ENCODE measurements at regions not wholly inside any gene's neighbourhood (a gene's known extent, or its start where the extent isn't known, plus 50 kb on each side); places are given as distances from the start of the nearest gene placed in this dataset.
A peak's percentile ranks its signal among the peaks of the same experiment; 100 is the strongest.

- Histone ChIP-seq H3K9me3 (ENCODE audit: control insufficient read depth, low read length) (no peaks in the 10 kb centered on the region), H3K23ac (ENCODE audit: low read length in 2 of 2) (no peak overlapping the region), H2AFZ (ENCODE audit: low read depth, low read length) (peak overlapping the region; percentile 23), H4K91ac (ENCODE audit: low read length) (no peak overlapping the region), H3K4ac (ENCODE audit: low read depth in 1 of 2, low read length in 2 of 2) (no peak overlapping the region), H3K9ac (ENCODE audit: low read length) (no peak overlapping the region), H2BK12ac (ENCODE audit: low read length in 2 of 2) (no peak overlapping the region), H2AK5ac (ENCODE audit: low read length, severe bottlenecking) (no peak overlapping the region), H2BK5ac (ENCODE audit: low read depth, low read length, poor library complexity, severe bottlenecking) (no peak overlapping the region), H3K79me1 (replicated peaks; ENCODE audit: low read length, poor library complexity, severe bottlenecking) (no peaks in the 10 kb centered on the region), H2BK15ac (ENCODE audit: low read depth, poor library complexity, severe bottlenecking) (no peak overlapping the region), H3K4me2 (ENCODE audit: low read length, poor library complexity, severe bottlenecking) (no peak overlapping the region), H4K8ac (ENCODE audit: low read length) (no peak overlapping the region), H3K4me3 (ENCODE audit: insufficient read depth in 1 of 2, low read depth in 1 of 2, low read length in 2 of 2) (no peak overlapping the region), H3K14ac (ENCODE audit: low read length in 2 of 2) (no peak overlapping the region), H3K36me3 (ENCODE audit: control insufficient read depth in 1 of 2, insufficient read depth in 2 of 2, low read depth in 1 of 2, low read length in 2 of 2) (no peaks in the 10 kb centered on the region), H2BK120ac (ENCODE audit: low read depth, low read length) (no peak overlapping the region), H3K18ac (ENCODE audit: low read depth in 1 of 2, low read length in 2 of 2) (no peak overlapping the region), H3K27ac (ENCODE audit: low read length, poor library complexity, severe bottlenecking) (no peak overlapping the region), H3K27me3 (ENCODE audit: control insufficient read depth in 1 of 2, insufficient read depth in 1 of 2, low read length in 2 of 2) (no peaks in the 10 kb centered on the region), H3K4me1 (ENCODE audit: control insufficient read depth, insufficient read depth, low read depth, low read length) (no peaks in the 10 kb centered on the region)
- WGBS: 89% methylated on average over 3 of the region's 3 CpGs
- DNase-seq: no peak
These were observed 382.3 kb upstream of the SEMA6D start for GRCh38 chr15:47334805-47335535.

GRCh38 chr15:47337106-47337505 lies 380.2 kb upstream of the SEMA6D start:
- Histone ChIP-seq H3K27ac (ENCODE audit: low read length, poor library complexity, severe bottlenecking) (no peak overlapping the region), H2AK5ac (ENCODE audit: low read length, severe bottlenecking) (no peak overlapping the region), H3K4ac (ENCODE audit: low read depth in 1 of 2, low read length in 2 of 2) (no peak overlapping the region), H3K14ac (ENCODE audit: low read length in 2 of 2) (no peak overlapping the region), H3K79me1 (replicated peaks; ENCODE audit: low read length, poor library complexity, severe bottlenecking) (no peaks in the 10 kb centered on the region), H2BK15ac (ENCODE audit: low read depth, poor library complexity, severe bottlenecking) (no peak overlapping the region), H3K27me3 (ENCODE audit: control insufficient read depth in 1 of 2, insufficient read depth in 1 of 2, low read length in 2 of 2) (no peaks in the 10 kb centered on the region), H3K9me3 (ENCODE audit: control insufficient read depth, low read length) (no peaks in the 10 kb centered on the region), H3K9ac (ENCODE audit: low read length) (no peak overlapping the region), H3K36me3 (ENCODE audit: control insufficient read depth in 1 of 2, insufficient read depth in 2 of 2, low read depth in 1 of 2, low read length in 2 of 2) (no peaks in the 10 kb centered on the region), H3K18ac (ENCODE audit: low read depth in 1 of 2, low read length in 2 of 2) (no peak overlapping the region), H4K8ac (ENCODE audit: low read length) (no peak overlapping the region), H2BK5ac (ENCODE audit: low read depth, low read length, poor library complexity, severe bottlenecking) (no peak overlapping the region), H3K4me3 (ENCODE audit: insufficient read depth in 1 of 2, low read depth in 1 of 2, low read length in 2 of 2) (no peak overlapping the region), H2AFZ (ENCODE audit: low read depth, low read length) (no peak overlapping the region), H3K23ac (ENCODE audit: low read length in 2 of 2) (no peak overlapping the region), H3K4me2 (ENCODE audit: low read length, poor library complexity, severe bottlenecking) (no peak overlapping the region), H2BK12ac (ENCODE audit: low read length in 2 of 2) (peak overlapping the region; percentile 13 to 18), H3K4me1 (ENCODE audit: control insufficient read depth, insufficient read depth, low read depth, low read length) (no peaks in the 10 kb centered on the region), H2BK120ac (ENCODE audit: low read depth, low read length) (no peak overlapping the region), H4K91ac (ENCODE audit: low read length) (no peak overlapping the region)
- WGBS: 92% methylated on average over 2 of the region's 2 CpGs
- no peak for DNase-seq

- no peak overlapping the region for H3K4me3 ChIP-seq (ENCODE audit: insufficient read depth in 1 of 2, low read depth in 1 of 2, low read length in 2 of 2)
- no peaks in the 10 kb centered on the region for H3K79me1 ChIP-seq (replicated peaks; ENCODE audit: low read length, poor library complexity, severe bottlenecking)
- no peak for DNase-seq
- H3K27me3 ChIP-seq (ENCODE audit: control insufficient read depth in 1 of 2, insufficient read depth in 1 of 2, low read length in 2 of 2): no peaks in the 10 kb centered on the region
- H3K23ac ChIP-seq (ENCODE audit: low read length in 2 of 2): no peak overlapping the region
- no peak overlapping the region for H2AK5ac ChIP-seq (ENCODE audit: low read length, severe bottlenecking)
- H2BK120ac ChIP-seq (ENCODE audit: low read depth, low read length): no peak overlapping the region
- H3K14ac ChIP-seq (ENCODE audit: low read length in 2 of 2): no peak overlapping the region
- no peaks in the 10 kb centered on the region for H3K4me1 ChIP-seq (ENCODE audit: control insufficient read depth, insufficient read depth, low read depth, low read length)
- no peak overlapping the region for H4K8ac ChIP-seq (ENCODE audit: low read length)
- no peak overlapping the region for H3K27ac ChIP-seq (ENCODE audit: low read length, poor library complexity, severe bottlenecking)
- no peaks in the 10 kb centered on the region for H3K9me3 ChIP-seq (ENCODE audit: control insufficient read depth, low read length)
- no peak overlapping the region for H4K91ac ChIP-seq (ENCODE audit: low read length)
- no peak overlapping the region for H2BK12ac ChIP-seq (ENCODE audit: low read length in 2 of 2)
- no peak overlapping the region for H3K4ac ChIP-seq (ENCODE audit: low read depth in 1 of 2, low read length in 2 of 2)
- no peak overlapping the region for H2AFZ ChIP-seq (ENCODE audit: low read depth, low read length)
- no peak overlapping the region for H2BK15ac ChIP-seq (ENCODE audit: low read depth, poor library complexity, severe bottlenecking)
- H2BK5ac ChIP-seq (ENCODE audit: low read depth, low read length, poor library complexity, severe bottlenecking): no peak overlapping the region
- no peak overlapping the region for H3K18ac ChIP-seq (ENCODE audit: low read depth in 1 of 2, low read length in 2 of 2)
- H3K4me2 ChIP-seq (ENCODE audit: low read length, poor library complexity, severe bottlenecking): no peak overlapping the region
- H3K9ac ChIP-seq (ENCODE audit: low read length): no peak overlapping the region
- WGBS: 80% methylated on average over 3 of the region's 4 CpGs
- H3K36me3 ChIP-seq (ENCODE audit: control insufficient read depth in 1 of 2, insufficient read depth in 2 of 2, low read depth in 1 of 2, low read length in 2 of 2): no peaks in the 10 kb centered on the region
These were observed 379.5 kb upstream of the SEMA6D start for GRCh38 chr15:47337836-47338235.

- 85% methylated on average over 2 of the region's 3 CpGs for WGBS
- no peaks in the 10 kb centered on the region for H3K9me3 ChIP-seq (ENCODE audit: control insufficient read depth, low read length)
- no peak overlapping the region for H2BK120ac ChIP-seq (ENCODE audit: low read depth, low read length)
- no peak for DNase-seq
- H3K27me3 ChIP-seq (ENCODE audit: control insufficient read depth in 1 of 2, insufficient read depth in 1 of 2, low read length in 2 of 2): no peaks in the 10 kb centered on the region
- H3K9ac ChIP-seq (ENCODE audit: low read length): no peak overlapping the region
- no peak overlapping the region for H3K4ac ChIP-seq (ENCODE audit: low read depth in 1 of 2, low read length in 2 of 2)
- H3K14ac ChIP-seq (ENCODE audit: low read length in 2 of 2): no peak overlapping the region
- H4K8ac ChIP-seq (ENCODE audit: low read length): no peak overlapping the region
- no peak overlapping the region for H3K27ac ChIP-seq (ENCODE audit: low read length, poor library complexity, severe bottlenecking)
- H2BK12ac ChIP-seq (ENCODE audit: low read length in 2 of 2): no peak overlapping the region
- no peak overlapping the region for H2AK5ac ChIP-seq (ENCODE audit: low read length, severe bottlenecking)
- H3K4me1 ChIP-seq (ENCODE audit: control insufficient read depth, insufficient read depth, low read depth, low read length): no peaks in the 10 kb centered on the region
- peak overlapping the region; percentile 52 for H2BK15ac ChIP-seq (ENCODE audit: low read depth, poor library complexity, severe bottlenecking)
- no peak overlapping the region for H2BK5ac ChIP-seq (ENCODE audit: low read depth, low read length, poor library complexity, severe bottlenecking)
- H3K79me1 ChIP-seq (replicated peaks; ENCODE audit: low read length, poor library complexity, severe bottlenecking): no peaks in the 10 kb centered on the region
- H3K36me3 ChIP-seq (ENCODE audit: control insufficient read depth in 1 of 2, insufficient read depth in 2 of 2, low read depth in 1 of 2, low read length in 2 of 2): no peaks in the 10 kb centered on the region
- H2AFZ ChIP-seq (ENCODE audit: low read depth, low read length): no peak overlapping the region
- H3K4me3 ChIP-seq (ENCODE audit: insufficient read depth in 1 of 2, low read depth in 1 of 2, low read length in 2 of 2): no peak overlapping the region
- H3K4me2 ChIP-seq (ENCODE audit: low read length, poor library complexity, severe bottlenecking): no peak overlapping the region
- H3K23ac ChIP-seq (ENCODE audit: low read length in 2 of 2): no peak overlapping the region
- H3K18ac ChIP-seq (ENCODE audit: low read depth in 1 of 2, low read length in 2 of 2): no peak overlapping the region
- no peak overlapping the region for H4K91ac ChIP-seq (ENCODE audit: low read length)
These were observed 378.5 kb upstream of the SEMA6D start for GRCh38 chr15:47338771-47339170.
